NCI-H345 treated with DMSO at 0.1 percent for 48 hours (cell line): ENCODE measurements at regions not wholly inside any gene's neighbourhood (a gene's known extent, or its start where the extent isn't known, plus 50 kb on each side); places are given as distances from the start of the nearest gene placed in this dataset.
"Not testable (repeated sequence)": the region's sequence is repeated elsewhere in the genome, so short reads cannot be mapped to it uniquely, and the experiment has no call there.

ENCODE experiments used
- DNase-seq: peaks from one replicate; lab custom pipeline; 2025; ENCODE audit not compliant: unreplicated experiment; lab: John Stamatoyannopoulos, UW

DNA sequence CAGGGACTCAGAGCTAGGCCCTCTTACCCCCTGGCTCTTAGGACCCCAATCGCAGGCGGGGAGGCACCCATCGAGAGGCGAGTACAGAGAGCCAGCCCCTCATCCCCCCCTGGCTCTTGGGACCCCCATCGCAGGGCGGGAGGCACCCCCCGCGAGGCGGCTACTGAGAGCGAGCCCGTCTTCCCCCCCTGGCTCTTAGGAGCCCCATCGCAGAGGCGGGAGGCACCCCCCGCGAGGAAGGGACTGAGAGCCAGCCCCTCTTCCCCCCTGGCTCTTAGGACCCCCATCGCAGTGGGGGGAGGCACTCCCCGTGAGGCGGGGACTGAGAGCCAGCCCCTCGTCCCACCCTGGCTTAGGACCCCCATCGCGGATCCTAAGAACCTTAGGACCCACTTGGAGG, 2422.1 kb upstream of the PCDH20 start:
- DNase-seq: not testable (repeated sequence)

DNA sequence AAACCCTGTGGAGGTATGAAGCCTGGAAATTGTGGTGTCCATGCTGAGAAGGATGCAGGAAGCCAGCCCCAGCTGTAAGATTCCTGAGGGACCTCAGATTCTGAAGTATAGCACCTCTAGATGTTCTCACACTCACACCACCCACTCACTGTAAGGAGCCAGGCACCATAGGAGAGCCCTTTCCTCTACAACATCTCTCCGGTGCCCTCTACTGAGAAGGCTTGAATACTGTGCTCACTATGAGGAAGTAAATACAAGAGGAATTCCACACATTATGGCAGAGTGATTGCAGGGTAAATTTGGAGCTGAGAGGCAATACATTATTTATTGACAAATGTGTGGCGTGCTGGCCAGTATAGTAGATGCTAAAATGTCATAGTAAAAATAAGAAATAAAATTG, 2414.0 kb upstream of the PCDH20 start:
- DNase-seq: not testable (repeated sequence)

DNA sequence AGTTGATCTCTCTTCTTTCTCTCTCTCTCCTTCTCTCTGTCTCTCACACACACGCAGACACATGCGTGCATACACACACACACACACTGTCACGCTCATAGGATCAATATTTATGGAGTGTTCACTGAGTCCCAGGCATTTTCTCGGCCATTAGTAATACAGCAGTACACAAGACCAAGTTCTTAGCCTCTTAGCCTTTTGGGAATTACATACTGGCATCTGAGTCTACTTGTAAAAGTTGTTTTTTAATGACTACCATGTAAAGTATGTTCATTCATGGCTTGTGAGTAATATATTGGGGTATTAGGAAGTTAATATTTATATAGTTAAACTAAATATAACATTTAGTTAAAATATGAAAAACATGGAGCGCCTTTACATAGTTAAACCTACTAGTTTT, 2406.1 kb upstream of the PCDH20 start:
- DNase-seq: not testable (repeated sequence)

DNA sequence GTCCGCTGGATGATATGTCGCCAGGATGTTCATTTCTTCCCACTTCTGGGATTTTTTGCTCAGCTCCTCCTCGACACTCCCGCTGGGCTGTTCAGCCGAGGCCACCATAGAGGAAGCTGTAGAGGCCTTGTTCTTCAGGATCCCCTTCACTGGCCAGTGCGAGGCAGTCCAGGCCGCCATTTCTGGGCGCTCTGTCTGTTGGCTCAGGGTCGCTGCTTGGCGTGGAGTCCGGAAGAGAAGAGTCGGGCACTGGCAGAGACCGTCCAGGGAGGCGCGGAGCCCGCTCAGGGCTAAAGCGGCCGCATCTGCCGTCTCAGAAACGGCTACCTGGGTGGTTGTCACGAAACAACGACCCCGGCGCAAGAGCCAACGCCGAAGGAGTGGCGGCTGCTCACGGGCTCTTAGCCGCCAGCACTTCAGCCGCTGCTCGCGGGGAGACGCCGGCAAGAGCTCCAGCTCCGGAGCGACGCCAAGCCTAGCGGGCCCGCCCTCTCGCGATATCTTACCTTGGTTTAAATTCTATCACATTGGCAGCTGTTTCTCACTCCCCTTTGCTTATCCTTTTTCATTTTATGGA, 2395.9 kb upstream of the PCDH20 start:
- DNase-seq: not testable (repeated sequence)

DNA sequence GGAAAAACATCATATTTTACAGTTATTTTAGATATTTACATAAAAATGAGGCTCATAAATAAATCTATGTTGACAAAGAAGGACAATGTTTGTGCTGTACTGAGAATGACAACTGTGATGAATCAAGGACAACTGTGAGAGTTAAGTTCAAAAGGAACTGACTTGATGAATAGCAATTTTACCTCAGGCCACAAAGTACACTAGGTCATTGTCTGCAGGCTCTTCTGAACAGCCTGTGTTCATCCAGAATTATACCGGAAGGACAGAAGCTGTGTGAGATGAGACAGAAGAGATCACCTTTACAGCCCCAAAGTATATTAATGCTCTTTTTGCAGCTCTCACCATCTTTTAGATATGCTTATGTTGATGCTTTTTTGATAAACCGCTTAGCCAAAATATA, 2375.5 kb upstream of the PCDH20 start:
- not testable (repeated sequence) for DNase-seq

DNA sequence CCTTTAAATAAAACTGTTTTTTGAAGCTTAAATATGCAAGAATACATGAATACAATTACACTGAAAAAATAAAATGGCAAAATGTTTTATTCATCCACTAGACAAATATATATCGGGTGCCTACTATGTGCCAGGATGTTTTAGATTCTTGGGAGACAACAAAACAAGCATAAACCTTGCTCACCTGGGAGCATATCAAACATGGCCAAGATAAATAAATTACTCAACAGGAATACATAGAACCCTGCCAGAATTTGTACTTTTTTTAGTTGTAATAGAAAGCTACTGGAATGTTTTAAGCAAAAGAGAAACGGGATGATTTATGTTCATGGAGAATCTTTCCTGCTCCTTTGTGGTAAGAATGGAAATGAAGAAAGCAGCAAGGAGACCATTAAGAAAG, 2358.5 kb upstream of the PCDH20 start:
- DNase-seq: no peak

DNA sequence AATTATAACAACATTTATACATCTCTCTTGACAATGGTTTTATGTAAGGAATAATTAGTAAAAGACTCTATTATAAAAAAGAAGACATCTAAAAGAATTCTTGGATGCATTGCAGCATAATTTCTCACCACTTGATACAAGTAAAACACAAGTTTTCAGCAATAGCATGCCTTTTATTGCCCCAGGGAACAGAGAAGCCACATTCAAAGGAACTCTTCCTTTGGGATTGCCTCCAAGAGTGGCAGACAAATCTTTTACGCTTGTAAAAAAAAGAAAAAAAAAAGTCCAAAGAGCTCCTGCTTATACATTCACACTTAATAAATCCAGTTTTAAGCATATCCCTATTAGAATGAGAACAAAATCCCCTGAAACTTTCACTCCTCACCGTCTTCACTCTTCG, 2357.8 kb upstream of the PCDH20 start:
- DNase-seq: no peak

DNA sequence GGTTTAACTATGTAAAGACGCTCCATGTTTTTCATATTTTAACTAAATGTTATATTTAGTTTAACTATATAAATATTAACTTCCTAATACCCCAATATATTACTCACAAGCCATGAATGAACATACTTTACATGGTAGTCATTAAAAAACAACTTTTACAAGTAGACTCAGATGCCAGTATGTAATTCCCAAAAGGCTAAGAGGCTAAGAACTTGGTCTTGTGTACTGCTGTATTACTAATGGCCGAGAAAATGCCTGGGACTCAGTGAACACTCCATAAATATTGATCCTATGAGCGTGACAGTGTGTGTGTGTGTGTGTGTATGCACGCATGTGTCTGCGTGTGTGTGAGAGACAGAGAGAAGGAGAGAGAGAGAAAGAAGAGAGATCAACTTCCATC, 2342.0 kb upstream of the PCDH20 start:
- DNase-seq: not testable (repeated sequence)

DNA sequence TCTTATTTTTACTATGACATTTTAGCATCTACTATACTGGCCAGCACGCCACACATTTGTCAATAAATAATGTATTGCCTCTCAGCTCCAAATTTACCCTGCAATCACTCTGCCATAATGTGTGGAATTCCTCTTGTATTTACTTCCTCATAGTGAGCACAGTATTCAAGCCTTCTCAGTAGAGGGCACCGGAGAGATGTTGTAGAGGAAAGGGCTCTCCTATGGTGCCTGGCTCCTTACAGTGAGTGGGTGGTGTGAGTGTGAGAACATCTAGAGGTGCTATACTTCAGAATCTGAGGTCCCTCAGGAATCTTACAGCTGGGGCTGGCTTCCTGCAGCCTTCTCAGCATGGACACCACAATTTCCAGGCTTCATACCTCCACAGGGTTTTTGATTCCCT, 2334.2 kb upstream of the PCDH20 start:
- not testable (repeated sequence) for DNase-seq

DNA sequence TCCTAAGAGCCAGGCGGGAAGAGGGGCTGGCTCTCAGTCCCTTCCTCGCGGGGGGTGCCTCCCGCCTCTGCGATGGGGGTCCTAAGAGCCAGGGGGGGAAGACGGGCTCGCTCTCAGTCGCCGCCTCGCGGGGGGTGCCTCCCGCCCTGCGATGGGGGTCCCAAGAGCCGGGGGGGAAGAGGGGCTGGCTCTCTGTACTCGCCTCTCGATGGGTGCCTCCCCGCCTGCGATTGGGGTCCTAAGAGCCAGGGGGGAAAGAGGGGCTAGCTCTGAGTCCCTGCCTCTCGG, 2326.1 kb upstream of the PCDH20 start:
- not testable (repeated sequence) for DNase-seq

DNA sequence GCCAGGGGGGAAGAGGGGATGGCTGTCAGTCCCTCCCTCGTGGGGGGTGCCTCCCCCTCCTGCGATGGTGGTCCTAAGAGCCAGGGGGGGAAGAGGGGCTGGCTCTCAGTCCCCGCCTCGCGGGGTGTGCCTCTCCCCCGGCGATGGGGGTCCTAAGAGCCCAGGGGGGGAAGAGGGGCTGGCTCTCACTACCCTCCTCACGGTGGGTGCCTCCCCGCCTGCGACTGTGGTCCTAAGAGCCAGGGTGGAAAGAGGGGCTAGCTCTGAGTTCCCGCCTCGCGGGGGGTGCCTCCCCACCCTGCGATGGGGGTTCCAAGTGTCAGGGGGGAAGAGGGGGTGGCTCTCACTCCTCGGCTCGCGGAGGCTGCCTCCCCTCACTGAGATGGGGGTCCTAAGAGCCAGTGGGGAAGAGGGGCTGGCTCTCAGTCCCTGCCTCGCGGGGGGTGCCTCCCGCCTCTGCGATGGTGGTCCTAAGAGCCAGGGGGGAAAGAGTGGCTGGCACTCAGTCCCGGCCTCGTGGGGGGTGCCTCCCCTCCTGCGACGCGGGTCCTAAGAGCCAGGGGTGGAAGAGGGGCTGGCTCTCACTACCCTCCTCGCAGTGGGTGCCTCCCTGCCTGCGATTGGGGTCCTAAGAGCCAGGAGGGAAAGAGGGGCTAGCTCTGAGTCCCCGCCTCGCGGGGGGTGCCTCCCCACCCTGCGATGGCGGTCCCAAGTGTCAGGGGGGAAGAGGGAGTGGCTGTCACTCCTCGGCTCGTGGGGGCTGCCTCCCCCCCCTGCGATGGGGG, 2325.6 kb upstream of the PCDH20 start:
- DNase-seq: no peak

DNA sequence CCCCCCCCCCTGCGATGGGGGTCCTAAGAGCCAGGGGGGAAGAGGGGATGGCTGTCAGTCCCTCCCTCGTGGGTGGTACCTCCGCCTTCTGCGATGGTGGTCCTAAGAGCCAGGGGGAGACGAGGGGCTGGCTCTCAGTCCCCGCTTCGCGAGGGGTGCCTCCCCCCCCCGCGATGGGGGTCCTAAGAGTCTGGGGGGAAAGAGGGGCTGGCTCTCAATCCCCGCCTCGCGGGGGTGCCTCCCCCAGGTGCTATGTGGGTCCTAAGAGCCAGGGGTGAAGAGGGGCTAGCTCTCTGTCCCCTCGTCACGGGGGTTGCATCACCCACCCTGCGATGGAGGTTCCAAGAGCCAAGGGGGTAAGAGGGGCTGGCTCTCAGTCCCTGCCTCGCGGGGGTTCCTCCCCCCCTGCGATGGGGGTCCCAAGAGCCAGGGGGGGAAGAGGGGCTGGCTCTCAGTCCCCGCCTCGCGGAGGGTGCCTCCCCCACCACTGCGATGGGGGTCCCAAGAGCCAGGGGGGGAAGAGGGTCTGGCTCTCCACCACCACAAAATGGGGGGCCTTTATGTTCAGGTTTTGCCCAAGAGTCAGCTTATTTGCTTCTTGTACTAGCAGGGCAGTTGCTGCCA, 2323.6 kb upstream of the PCDH20 start:
- DNase-seq: not testable (repeated sequence)

DNA sequence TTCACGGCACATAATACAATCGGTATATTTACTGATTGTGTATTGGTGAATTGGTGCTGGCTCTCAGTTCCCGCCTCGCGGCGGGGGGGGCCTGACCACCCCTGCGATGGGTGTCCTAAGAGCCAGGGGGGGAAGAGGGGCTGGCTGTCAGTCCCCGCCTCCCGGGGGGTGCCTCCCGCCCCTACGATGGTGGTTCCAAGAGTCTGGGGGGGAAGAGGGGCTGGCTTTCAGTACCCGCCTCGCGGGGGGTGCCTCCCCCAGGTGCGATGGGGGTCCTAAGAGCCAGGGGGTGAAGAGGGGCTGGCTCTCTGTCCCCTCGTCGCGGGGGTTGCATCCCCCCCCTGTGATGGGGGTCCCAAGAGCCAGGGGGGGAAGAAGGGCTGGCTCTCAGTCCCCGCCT, 2321.8 kb upstream of the PCDH20 start:
- no peak for DNase-seq

DNA sequence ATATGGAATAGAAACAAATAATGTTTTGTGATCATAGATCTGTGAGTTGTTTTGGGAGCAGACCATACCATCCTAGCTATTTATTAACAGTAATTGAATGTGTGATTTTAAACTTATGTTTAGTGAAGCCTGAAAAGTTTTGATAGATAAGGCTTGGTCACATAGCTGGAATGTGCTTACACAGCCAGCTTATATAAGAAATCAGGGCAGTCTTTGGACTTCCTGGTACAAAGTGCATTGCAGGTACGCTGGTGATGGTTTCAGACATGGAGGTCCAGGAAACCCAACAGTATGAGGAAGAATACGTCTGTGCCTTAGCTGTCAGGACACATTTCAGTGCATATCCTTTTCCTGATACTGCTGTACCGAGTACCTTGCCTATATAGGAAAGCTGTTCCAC, 2316.2 kb upstream of the PCDH20 start:
- no peak for DNase-seq

DNA sequence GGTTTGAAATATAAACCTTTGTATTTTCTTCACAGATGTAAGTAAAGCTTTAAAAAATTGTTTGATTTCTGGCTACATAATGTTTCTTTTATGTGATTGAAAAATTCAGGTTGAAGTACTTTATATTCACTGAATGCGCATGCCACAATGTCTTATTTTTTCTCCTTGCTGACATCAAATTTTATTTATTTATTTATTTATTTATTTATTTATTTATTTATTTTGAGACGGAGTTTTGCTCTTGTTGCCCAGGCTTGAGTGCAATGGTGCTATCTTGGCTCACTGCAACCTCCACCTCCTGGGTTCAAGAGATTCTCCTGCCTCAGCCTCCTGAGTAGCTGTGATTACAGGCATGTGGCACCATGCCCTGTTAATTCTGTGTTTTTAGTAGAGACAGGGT, 2296.5 kb upstream of the PCDH20 start:
- not testable (repeated sequence) for DNase-seq

DNA sequence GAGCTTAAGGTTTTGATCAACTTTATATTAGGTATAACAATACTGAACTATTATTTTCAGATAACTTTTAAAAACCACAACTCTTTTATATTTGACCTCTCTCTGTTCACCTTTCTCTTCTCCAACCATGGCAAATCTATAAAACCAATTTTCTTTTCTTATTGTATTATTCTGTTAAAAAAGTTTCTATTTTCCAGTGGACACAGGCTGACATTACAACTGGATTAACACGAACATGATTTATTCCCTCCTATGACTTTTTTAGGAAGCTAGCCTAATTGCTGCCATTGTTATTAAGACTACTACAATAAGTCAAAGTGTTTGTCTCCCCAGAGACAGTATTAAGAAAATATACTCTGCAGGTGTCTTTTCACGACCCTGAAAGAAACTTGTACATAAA, 2291.1 kb upstream of the PCDH20 start:
- no peak for DNase-seq

DNA sequence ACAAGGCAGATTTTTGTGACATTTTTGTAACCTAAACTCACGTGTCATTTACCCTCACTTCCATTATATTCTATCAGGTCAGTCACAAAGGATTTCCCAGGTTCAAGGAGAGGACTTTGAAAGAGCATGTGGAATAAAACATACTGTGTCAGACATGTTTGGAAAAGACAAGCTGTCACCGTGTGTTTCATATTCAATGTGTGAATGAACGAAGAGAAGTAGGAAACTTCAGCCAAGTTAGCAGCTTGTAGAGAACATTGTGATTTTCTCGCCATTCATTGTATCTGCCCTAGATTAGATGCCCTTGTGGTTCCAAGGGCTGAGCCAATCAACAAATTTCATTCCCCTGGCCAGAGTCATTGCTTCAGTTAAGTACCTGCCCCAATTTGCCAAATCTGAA, 2288.9 kb upstream of the PCDH20 start:
- DNase-seq: no peak

DNA sequence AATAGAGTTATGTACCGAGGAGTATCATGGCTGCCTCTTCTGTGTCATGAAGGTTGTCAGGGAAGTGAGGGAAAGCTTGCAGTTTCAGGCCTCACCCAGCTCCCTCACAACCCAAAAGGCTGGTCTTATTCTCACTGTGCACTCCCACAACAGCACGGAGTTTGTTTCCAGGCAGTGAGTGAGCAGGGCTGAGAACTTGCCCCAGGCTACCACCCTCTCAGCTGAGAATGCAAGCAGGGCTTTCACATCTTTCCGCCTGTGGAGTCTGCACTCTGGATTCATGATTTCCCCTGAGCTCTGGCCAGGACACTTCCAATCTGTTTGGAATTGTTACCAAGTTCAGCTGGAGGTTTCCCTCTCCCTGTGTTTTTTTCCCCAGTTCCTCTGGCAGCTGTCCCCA, 2284.7 kb upstream of the PCDH20 start:
- no peak for DNase-seq

DNA sequence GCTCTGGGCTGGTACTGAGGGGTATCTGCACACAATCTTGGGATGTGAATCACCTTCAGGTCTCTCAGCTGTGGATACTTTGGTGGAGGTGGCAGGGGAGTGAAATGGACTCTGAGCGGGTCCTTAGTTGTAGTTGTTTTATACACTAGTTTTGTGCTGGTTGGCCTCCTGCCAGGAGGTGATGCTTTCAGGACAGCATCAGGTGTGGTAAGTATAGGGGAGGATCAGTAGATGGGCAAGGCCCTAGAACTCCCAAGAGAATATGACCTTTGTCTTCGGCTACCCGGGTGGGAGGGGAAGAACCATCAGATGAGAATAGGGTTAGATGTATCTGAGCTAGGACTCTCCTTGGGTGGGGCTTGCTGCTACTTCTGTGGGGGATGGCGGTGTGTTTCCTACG, 2284.3 kb upstream of the PCDH20 start:
- DNase-seq: no peak

DNA sequence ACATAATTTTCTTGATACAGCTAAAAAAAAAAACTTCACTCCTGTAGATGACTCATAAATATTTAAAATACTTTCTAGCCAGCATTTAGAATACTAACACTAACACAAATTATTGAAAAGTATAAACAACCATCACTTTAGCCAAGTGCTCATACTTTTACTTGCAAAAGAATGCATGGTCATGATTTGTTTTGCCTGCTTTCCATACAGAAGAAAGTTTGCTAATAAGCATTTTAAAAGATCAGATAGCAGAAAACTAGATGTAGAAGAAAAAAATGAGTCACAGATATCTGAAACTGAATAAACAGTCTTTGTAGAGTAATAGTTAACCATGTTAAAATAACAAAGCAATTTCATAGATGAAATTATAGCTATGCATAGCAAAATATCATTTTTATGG, 2280.4 kb upstream of the PCDH20 start:
- DNase-seq: no peak

DNA sequence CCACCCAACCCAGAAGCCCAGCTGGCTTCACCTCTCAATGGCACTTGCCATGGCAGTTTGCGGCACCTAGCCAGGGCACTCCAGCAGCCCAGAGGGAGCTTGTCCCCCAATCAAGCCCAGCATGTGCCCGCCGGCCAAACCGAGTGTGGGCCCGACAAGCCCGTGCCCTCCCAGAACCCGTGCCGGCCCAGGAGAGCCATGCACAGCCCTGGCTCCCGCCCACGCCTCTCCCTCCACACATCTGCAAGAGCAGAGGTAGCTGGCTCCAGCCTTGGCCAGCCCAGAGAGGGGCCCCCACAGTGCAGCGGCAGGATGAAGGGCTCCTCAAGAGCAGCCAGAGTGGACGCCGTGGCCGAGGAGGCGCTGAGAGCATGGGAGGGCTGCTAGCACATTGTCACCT, 2278.0 kb upstream of the PCDH20 start:
- no peak for DNase-seq

DNA sequence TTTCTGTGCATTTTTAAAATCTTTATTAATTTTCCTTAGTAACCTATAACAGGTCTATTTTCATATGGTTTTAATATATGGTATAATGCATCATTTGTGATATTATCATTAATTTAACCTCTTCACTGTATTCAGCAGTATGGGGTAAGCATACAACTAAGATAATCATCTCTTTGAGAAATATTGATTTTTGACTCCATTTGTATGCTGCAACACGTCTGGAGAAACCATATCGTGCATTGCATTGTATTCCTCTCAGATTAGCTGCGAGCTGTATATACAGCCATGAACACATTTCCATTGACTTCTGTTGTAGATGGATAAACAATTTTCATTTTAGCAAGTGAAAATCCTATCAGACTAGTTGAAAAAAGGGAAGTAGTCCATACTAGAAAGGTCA, 2275.8 kb upstream of the PCDH20 start:
- no peak for DNase-seq

DNA sequence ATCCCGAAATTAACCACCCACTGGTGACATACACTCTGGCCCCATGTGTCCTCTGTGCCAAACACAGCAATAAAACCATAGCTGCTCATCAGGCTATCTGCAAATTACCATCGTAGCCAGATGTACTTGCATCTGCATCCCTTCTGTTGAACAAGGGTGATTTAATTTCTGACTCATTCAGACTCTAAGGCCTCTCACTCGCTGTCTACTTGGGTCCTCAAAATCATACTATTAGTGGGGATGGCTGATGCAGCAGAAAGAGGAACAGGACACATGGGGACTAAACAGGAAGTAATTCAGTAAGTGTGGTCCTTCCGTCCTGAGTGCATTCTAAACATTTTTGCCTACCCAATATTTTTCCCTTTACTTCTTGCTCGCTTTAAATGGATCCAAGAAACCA, 2275.0 kb upstream of the PCDH20 start:
- DNase-seq: no peak
